Mucosa of stomach (tissue), 1 donor: ENCODE measurements at regions not wholly inside any gene's neighbourhood (a gene's known extent, or its start where the extent isn't known, plus 50 kb on each side); places are given as distances from the start of the nearest gene placed in this dataset.

Source experiments
- H3K27me3 ChIP-seq: one replicate; pipeline ENCODE4 v1.7.0; 2013; ENCODE audit warnings: mild to moderate bottlenecking, low read length; ENCODE audit not compliant: control insufficient read depth, insufficient read depth
- H3K36me3 ChIP-seq: one replicate; pipeline ENCODE4 v1.7.0; 2013; ENCODE audit warnings: low read length; ENCODE audit not compliant: control insufficient read depth, insufficient read depth
- H3K4me1 ChIP-seq: one replicate; pipeline ENCODE4 v1.7.0; 2013; ENCODE audit warnings: mild to moderate bottlenecking, low read length; ENCODE audit not compliant: control insufficient read depth, insufficient read depth
- H3K4me3 ChIP-seq: one replicate; pipeline ENCODE4 v1.7.0; 2013; ENCODE audit warnings: low read length
- H3K9ac ChIP-seq: one replicate; pipeline ENCODE4 v1.7.0; 2013; ENCODE audit warnings: mild to moderate bottlenecking, low read length, moderate library complexity
- H3K9me3 ChIP-seq: one replicate; pipeline ENCODE4 v1.7.0; 2013; ENCODE audit warnings: mild to moderate bottlenecking, low read length, moderate library complexity; ENCODE audit not compliant: control insufficient read depth
- donor health status: Pancreatic carcinoma.

DNA sequence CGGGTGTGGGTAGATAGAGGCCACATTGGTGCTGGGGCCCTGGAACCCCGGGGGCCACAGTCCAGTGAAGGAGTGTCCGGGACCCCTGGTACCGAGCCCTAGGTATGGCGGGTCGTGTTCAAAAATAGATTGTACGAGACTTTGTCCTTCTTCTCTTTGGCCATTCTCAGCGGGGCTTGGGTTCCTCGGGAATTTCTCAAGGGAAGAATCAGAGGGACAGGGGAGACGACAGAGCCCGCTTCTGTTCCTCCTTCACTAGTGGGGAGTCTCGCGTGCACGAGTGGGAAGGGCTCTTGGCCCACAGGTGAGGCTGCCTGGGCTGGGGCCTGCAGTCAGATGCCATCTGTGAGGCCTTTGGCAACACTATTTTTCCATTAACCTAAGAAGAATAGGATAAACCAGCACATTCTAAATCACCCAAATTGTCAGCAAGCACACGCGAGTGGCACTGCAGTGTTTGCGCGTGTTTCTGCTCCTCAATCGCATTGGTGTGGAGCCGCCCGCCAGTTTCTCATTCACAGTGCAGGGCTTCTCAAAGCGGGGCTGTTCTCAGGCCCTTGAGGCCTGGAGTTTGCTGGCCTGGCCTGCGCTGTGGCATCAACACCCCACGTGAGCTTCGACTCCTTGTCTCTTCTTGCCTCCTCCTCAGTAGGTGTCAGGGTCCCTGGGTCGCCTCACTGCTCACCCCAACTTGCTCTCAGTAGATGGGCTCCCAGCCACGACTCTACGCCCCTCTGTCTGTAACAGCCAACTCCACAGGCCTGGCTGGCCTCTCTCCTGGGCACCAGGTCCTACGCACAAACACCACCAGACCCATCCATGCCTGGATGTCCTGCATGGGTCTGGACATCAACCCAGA lies 187.6 kb upstream of the SHH start:
- Histone ChIP-seq H3K4me1 (peaks cover 18% of the 10 kb centered on the region), H3K27me3 (peaks cover 9% of the 10 kb centered on the region), H3K4me3 (no peak overlapping the region), H3K9ac (no peak overlapping the region), H3K36me3 (no peaks in the 10 kb centered on the region), H3K9me3 (no peaks in the 10 kb centered on the region)

DNA sequence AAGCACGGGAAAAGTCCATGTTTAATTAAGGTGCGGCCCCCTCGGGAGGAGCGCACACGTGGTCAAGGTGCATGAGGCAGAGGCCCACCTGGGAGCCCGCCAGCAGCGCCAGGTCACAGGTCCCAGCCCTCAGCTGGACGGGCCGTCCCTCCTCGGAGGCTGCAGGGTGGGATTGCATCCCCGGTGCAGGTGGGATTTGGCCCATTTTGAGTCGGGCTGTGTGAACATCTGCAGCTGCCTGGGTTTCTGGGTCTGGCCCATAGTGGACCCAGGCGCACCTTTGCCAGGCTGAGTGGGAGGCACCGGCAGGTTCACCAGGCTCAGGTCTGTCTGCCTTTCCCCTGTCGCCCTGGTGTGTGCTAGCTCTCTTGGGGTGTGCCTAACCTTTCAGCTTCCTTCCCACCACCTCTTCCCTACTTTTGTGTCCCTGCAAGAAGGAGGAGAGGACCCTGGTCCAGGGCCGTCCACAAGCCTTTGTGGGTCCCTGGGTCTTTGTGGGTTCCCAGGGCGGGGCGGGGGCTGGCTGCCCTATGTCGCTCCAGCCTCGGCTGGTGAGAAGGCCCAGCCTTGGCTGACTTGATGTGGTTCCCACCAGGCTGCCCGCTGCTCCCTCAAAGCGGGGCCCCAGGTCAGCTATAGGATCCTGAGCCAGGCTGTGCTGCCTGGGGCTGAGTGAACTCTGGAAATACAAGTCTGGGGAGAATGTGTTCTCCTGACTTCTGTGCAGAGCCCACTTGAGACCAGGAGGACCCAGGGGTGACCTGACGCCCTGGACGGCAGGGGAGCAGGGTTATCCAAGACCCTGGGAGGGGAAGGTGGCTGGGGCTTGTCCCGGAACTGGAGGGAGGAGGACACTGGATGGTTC lies 186.7 kb upstream of the SHH start:
- Histone ChIP-seq H3K27me3 (peaks cover 9% of the 10 kb centered on the region), H3K4me3 (no peak overlapping the region), H3K9ac (no peak overlapping the region), H3K4me1 (peaks cover 22% of the 10 kb centered on the region), H3K9me3 (no peaks in the 10 kb centered on the region), H3K36me3 (no peaks in the 10 kb centered on the region)

DNA sequence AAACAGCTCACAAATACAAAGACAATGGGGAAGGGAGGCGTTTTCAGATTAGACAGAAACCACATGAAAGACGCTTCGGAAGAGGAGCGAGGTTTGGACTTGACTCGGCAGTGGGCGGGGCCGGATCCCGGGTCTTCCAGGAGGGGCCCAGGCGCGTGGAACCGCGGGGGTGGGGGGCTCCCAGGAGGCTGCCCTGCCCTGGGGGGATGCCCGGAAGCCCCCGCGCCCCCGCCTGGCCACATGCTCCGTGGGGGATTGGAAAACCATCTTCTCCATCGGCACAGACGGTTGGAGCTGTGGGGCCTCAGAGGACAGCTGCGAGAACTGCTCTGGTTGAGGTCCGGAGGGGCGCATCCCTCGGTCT lies 186.0 kb upstream of the SHH start:
- H3K36me3 ChIP-seq = no peaks in the 10 kb centered on the region
- H3K4me3 ChIP-seq = no peak overlapping the region
- no peaks in the 10 kb centered on the region for H3K9me3 ChIP-seq
- H3K27me3 ChIP-seq = peaks cover 9% of the 10 kb centered on the region
- peaks cover 28% of the 10 kb centered on the region for H3K4me1 ChIP-seq
- no peak overlapping the region for H3K9ac ChIP-seq

DNA sequence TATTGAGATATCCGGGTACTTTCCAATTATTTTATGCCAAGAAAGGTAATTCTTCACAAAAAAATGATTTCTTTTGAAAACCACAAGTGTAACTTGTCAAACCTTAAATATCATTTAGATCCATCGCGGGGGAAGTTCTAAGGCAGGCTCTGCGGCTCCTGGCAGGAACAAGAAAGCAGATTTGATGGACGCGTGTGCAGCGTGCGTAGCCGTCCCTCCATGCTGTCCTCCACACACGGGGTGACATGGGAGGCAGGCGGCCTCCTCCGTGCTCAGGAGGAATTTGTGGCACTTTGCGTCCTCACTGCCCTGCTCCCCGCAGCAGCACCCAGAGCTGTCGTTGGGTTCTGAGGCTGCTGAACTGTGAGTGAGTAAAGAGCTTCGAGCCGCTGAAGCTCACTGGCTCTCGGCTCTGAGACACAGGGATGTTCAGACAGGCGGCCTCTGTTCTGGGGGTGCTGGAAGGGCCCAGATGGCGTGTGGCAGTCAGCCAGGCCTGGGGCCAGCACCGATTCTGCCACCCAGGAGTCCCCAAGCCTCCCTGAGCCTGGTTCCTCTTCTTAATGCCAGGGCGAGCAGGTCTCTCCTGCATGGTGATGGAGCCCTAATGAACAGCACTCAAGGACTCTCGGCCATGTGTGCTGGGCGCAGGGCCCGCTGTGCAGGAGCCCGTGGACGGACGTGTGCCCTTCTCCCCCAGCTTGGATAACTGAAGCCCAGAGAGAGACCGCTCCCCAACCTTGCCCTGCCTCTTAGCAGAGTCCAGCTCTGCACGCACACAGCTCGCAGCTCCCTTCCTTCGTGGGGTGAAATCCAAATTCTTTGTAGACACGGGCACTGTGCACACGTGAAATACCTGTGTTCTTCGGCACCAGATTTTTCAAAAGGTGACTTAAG lies 185.4 kb upstream of the SHH start:
- H3K36me3 ChIP-seq = no peaks in the 10 kb centered on the region
- no peak overlapping the region for H3K4me3 ChIP-seq

DNA sequence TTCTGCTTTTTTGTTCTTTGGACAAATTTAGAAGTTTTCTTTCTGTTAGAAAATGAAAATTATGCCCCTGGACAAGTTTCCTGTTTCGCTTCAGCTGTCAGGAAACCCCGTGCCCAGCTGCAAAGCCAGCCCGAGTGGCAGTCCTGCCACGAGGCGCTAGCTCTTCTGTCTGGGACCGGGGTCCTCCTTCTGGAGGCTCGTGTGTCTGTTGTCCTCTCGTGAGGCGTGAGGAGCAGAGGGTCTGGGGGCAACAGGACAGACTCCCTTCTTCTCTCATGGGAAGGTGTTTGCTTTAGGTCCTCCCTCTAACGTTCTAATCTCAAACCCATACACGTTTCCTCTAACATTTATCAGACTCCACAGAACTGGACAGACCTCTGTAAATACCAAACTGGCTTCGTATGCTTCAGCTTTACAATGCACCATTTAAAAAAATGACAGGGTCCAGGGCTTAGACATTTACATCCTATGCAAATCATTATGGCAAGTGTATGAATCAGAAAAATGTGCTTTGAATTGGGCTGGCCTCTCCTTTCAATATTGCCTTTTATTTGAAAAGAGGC lies 184.5 kb upstream of the SHH start:
- no peak overlapping the region for H3K9ac ChIP-seq
- peaks cover 9% of the 10 kb centered on the region for H3K27me3 ChIP-seq
- peaks cover 28% of the 10 kb centered on the region for H3K4me1 ChIP-seq
- no peaks in the 10 kb centered on the region for H3K9me3 ChIP-seq
- H3K4me3 ChIP-seq = no peak overlapping the region
- no peaks in the 10 kb centered on the region for H3K36me3 ChIP-seq

More for the DNA sequence above, 185.4 kb upstream of the SHH start:
- no peak overlapping the region for H3K9ac ChIP-seq
- no peaks in the 10 kb centered on the region for H3K9me3 ChIP-seq
- peaks cover 9% of the 10 kb centered on the region for H3K27me3 ChIP-seq
- H3K4me1 ChIP-seq = peaks cover 28% of the 10 kb centered on the region

DNA sequence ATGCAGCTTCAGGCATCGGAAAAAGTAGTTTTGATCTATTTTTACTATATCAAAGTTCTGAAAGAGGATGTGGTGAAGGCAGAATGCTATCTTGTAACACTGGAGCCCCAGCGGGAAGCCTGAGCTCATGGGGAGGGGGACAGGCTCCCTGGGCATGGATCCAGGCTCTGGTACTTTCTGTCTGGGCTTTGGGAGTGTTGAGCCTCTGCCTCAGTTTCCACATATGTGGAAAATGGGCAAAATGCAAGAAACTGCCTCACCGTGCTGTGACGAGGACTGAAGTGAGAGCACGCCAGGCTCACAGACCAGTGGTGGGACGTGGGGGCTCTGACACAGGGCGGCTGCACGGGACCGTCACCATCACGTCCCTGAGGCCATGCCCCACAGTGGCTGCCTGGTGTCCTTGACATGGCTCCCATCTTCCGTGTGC lies 182.9 kb upstream of the SHH start:
- H3K4me1 ChIP-seq = peaks cover 28% of the 10 kb centered on the region
- H3K4me3 ChIP-seq = no peak overlapping the region
- no peaks in the 10 kb centered on the region for H3K36me3 ChIP-seq
- H3K27me3 ChIP-seq = peaks cover 9% of the 10 kb centered on the region
- H3K9ac ChIP-seq = no peak overlapping the region
- H3K9me3 ChIP-seq = no peaks in the 10 kb centered on the region

DNA sequence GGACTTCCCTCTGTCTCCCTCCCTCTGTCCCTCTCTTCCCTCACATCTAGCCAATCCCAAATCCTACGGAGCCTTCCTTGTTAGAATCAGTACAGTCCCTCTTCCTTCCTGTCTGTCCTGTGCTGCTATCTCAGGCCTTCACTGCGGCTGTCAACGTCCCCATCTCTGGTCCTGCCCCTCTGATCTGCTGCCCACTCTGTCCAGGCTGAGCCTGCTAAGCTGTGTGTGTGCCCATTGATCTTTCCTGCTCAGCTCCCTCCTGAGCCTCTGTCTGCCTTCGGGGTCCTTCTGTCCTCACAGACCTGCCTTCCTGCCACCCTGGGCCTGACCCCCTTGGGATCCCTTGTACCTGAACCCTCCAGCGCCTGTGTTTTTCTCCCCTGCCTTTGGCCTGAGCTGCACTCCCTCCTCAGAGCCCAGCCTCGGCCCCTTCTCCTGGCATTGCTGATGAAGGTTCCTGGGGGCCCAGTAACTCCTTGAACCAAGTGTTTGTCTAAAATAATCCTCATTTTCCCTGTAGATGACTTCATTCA lies 182.1 kb upstream of the SHH start:
- Histone ChIP-seq H3K9me3 (no peaks in the 10 kb centered on the region), H3K27me3 (peaks cover 9% of the 10 kb centered on the region), H3K36me3 (no peaks in the 10 kb centered on the region), H3K4me3 (no peak overlapping the region), H3K4me1 (peaks cover 28% of the 10 kb centered on the region), H3K9ac (no peak overlapping the region)

DNA sequence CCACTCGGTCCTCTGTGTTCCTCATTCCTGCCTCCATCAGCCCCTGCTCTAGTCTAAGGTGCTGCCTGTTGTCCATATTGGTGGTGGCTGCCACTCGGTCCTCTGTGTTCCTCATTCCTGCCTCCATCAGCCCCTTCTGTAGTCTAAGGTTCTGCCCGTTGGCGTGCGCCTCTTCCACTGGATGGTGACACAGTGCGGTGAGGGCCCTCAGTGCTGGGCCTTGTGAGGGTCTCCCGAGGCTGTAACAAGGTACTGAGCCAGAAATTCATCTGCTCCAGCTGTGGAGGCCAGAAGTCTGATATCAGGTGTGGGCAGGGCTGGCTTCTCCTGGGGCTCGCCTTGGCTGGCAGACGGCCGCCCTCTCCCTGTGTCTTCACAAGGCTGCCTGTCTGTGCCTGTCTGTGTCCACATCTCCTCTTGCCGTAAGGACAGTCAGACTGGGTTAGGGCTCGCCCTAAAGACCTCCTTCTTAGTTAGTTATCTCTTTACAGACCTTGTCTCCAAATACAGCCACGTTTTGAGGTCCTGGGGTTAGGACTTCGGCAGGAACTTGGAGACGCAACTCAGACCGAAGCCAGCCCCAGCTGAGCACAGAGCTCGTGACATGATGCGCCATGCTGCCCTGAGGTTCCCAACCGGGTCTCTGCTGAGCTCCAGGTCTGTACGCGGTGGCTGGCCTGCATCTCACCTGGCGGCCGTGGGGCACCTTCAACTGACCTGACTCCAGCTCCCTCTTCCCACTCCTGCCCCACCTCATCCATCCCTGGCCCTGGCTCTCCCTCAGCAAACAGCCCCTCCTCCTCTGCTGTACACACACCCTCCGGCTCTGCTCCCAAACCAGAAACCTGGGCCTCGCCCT lies 181.4 kb upstream of the SHH start:
- no peak overlapping the region for H3K4me3 ChIP-seq
- H3K36me3 ChIP-seq = no peaks in the 10 kb centered on the region
- no peaks in the 10 kb centered on the region for H3K9me3 ChIP-seq
- no peak overlapping the region for H3K9ac ChIP-seq
- peaks cover 27% of the 10 kb centered on the region for H3K4me1 ChIP-seq
- peaks cover 9% of the 10 kb centered on the region for H3K27me3 ChIP-seq

DNA sequence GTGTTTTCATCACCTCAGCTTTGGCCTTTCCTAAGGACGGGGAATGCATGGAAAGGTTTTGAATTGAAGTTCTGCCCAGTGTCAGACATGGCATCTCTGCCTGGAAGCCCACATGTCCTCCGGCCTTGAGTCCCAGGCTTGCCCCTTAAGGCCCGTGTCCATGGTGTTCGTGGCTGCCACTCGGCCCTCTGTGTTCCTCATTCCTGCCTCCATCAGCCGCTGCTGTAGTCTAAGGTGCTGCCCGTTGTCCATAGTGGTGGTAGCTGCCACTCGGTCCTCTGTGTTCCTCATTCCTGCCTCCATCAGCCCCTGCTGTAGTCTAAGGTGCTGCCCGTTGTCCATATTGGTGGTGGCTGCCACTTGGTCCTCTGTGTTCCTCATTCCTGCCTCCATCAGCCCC lies 180.7 kb upstream of the SHH start:
- Histone ChIP-seq H3K4me3 (no peak overlapping the region), H3K4me1 (peaks cover 20% of the 10 kb centered on the region), H3K36me3 (no peaks in the 10 kb centered on the region), H3K9ac (no peak overlapping the region), H3K27me3 (peaks cover 6% of the 10 kb centered on the region), H3K9me3 (no peaks in the 10 kb centered on the region)

DNA sequence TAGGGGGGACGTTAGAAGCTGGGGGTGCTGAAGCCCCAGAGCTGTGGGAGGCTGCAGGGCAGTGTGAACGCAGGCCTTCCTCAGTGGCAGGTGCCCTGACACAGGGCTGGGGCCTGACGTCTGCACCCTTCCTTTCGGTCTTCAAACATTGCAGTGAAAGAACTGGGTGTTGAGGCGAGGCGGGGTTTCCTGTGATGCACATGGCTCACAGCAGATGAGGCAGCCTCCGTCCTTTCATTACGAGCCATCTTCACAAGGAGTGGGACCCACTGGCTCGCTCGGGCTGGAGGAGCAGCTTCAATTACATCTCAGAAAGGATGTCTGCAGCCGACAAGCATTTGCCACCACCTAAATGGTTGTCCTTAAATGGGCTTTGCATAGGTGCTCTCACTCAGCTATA lies 180.3 kb upstream of the SHH start:
- Histone ChIP-seq H3K27me3 (peaks cover 2% of the 10 kb centered on the region), H3K9ac (no peak overlapping the region), H3K9me3 (no peaks in the 10 kb centered on the region), H3K4me1 (peaks cover 19% of the 10 kb centered on the region), H3K4me3 (no peak overlapping the region), H3K36me3 (no peaks in the 10 kb centered on the region)
